ENCODE measurements at regions not wholly inside any gene's neighbourhood (a gene's known extent, or its start where the extent isn't known, plus 50 kb on each side); places are given as distances from the start of the nearest gene placed in this dataset.

DNA sequence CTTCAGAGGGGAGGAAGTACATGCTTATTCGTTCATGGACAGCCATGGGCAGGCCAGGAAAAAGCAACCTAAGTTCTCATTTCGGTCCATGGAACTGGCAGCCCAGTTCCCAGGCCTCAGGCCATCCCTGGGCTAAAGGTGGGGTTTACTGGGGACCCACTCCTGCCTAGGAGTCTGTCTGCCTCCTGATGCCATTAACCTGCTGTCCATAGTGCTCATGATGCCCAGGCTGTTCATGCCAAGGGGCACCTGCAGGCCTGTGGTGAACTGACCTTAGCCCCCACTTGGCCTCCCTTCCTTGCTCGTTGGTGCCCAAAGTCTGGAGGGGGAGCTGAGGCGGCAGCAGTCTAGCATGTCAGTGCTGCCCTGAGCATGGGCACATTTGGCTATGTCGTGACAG lies 450.2 kb upstream of the MBL2 start:
- no peaks in the 10 kb centered on the region for H4K20me1 ChIP-seq (ENCODE audit: insufficient read depth, low read length)
- H3K4me1 ChIP-seq (ENCODE audit: insufficient read depth, low read length), result no peaks in the 10 kb centered on the region
- H3K9me3 ChIP-seq (ENCODE audit: low read depth, low read length), result peaks cover 2% of the 10 kb centered on the region
- H2AFZ ChIP-seq (ENCODE audit: low read length), result no peak overlapping the region
- no peak overlapping the region for H3K27ac ChIP-seq (ENCODE audit: low read depth, low read length)
- H3K4me2 ChIP-seq (ENCODE audit: insufficient read depth, low read length), result no peak overlapping the region
- H3K79me2 ChIP-seq (ENCODE audit: insufficient read depth, low read length), result no peaks in the 10 kb centered on the region
- H3K36me3 ChIP-seq (ENCODE audit: insufficient read depth, low read length), result no peaks in the 10 kb centered on the region
- H3K27me3 ChIP-seq (ENCODE audit: insufficient read depth, low read length), result no peaks in the 10 kb centered on the region
- no peak for TF ChIP-seq CTCF (IDR thresholded peaks at IDR 0.05; ENCODE audit: extremely low read depth, low read depth, low read length)
- no peak overlapping the region for H3K4me3 ChIP-seq (ENCODE audit: insufficient read depth, low read length)
- no peak for DNase-seq (ENCODE audit: insufficient read length, low spot score, missing footprints)

DNA sequence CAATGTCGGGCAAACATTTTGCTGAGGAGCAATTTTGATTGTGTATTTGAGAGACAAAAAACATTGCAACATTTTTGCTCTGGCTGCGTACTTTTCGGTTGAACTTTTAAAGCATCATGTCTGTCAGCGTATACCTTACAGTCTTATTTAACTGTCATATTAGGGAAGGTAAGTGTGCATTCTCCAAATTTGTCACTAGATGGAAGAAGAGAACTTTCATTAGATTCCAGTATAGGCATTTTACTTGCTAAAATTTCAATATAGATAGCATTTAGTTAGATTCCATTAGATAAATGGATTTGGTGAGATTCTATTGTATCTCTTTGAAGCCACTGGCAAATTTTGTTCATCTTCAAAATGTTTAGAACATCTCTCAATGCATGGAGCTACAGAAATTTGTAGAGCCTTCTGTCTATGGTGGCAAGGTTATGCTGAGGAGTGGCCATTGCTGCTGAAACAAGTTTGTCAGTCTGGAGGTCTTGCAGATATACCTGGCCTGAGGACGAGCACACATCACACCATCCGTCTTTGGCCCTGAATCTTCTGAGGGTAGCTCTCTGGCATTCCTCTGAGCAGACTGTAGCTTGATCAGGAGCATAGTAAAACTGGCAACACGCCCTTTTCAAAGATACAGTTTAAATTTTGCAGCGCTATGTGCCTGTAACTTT lies 437.5 kb upstream of the MBL2 start:
- H3K79me2 ChIP-seq (ENCODE audit: insufficient read depth, low read length), result no peaks in the 10 kb centered on the region
- H3K27me3 ChIP-seq (ENCODE audit: insufficient read depth, low read length), result no peaks in the 10 kb centered on the region
- no peaks in the 10 kb centered on the region for H3K4me1 ChIP-seq (ENCODE audit: insufficient read depth, low read length)
- no peaks in the 10 kb centered on the region for H4K20me1 ChIP-seq (ENCODE audit: insufficient read depth, low read length)
- no peak for TF ChIP-seq CTCF (IDR thresholded peaks at IDR 0.05; ENCODE audit: extremely low read depth, low read depth, low read length)
- H3K27ac ChIP-seq (ENCODE audit: low read depth, low read length), result no peak overlapping the region
- no peak for DNase-seq (ENCODE audit: insufficient read length, low spot score, missing footprints)
- no peak overlapping the region for H3K4me3 ChIP-seq (ENCODE audit: insufficient read depth, low read length)
- H3K9me3 ChIP-seq (ENCODE audit: low read depth, low read length), result no peaks in the 10 kb centered on the region
- no peak overlapping the region for H2AFZ ChIP-seq (ENCODE audit: low read length)
- H3K36me3 ChIP-seq (ENCODE audit: insufficient read depth, low read length), result no peaks in the 10 kb centered on the region
- H3K4me2 ChIP-seq (ENCODE audit: insufficient read depth, low read length), result no peak overlapping the region

DNA sequence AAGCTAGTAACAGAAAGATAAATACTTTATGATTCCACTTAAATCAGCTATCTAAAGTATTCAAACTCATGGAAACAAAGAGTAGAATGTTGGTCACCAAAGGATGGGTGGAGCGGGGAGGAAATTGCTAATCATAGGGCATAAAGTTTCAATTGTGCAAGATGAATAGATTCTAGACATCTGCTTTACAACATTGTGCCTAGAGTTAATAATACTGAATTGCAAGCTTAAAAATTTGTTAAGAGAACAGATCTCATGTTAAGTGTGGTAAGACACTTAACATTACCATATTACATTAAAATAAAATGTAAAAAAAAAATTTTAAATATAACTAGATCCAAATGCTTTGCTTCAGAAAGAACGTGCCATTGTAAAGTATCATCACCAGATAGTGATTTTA lies 411.1 kb upstream of the MBL2 start:
- Histone ChIP-seq H3K27me3 (ENCODE audit: insufficient read depth, low read length) (no peaks in the 10 kb centered on the region), H4K20me1 (ENCODE audit: insufficient read depth, low read length) (no peaks in the 10 kb centered on the region), H3K4me1 (ENCODE audit: insufficient read depth, low read length) (no peaks in the 10 kb centered on the region), H3K4me3 (ENCODE audit: insufficient read depth, low read length) (no peak overlapping the region), H3K79me2 (ENCODE audit: insufficient read depth, low read length) (no peaks in the 10 kb centered on the region), H2AFZ (ENCODE audit: low read length) (no peak overlapping the region), H3K27ac (ENCODE audit: low read depth, low read length) (no peak overlapping the region), H3K4me2 (ENCODE audit: insufficient read depth, low read length) (no peak overlapping the region), H3K9me3 (ENCODE audit: low read depth, low read length) (no peaks in the 10 kb centered on the region), H3K36me3 (ENCODE audit: insufficient read depth, low read length) (no peaks in the 10 kb centered on the region)
- no peak for TF ChIP-seq CTCF (IDR thresholded peaks at IDR 0.05; ENCODE audit: extremely low read depth, low read depth, low read length)
- no peak for DNase-seq (ENCODE audit: insufficient read length, low spot score, missing footprints)

DNA sequence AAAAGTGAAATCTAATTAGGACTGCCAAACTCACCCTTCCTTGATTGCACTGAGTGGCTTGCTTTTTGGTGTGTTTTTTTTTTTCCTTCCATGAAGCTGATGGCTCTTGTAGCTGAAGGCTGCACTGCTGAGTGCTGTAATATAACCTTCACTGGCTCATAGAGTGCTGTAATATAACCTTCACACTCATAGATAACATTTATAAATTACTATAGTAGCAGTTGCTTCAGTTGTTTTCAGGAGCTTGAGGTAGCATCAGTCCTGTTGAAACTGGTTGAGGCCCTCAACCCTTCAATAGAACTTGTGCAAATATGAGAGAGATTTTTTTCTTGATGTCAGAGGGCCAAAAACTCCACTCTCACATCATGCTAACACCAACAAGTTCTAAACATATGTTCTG lies 404.9 kb upstream of the MBL2 start:
- Histone ChIP-seq H3K27me3 (ENCODE audit: insufficient read depth, low read length) (no peaks in the 10 kb centered on the region), H3K79me2 (ENCODE audit: insufficient read depth, low read length) (no peaks in the 10 kb centered on the region), H3K4me2 (ENCODE audit: insufficient read depth, low read length) (no peak overlapping the region), H2AFZ (ENCODE audit: low read length) (no peak overlapping the region), H3K27ac (ENCODE audit: low read depth, low read length) (no peak overlapping the region), H3K36me3 (ENCODE audit: insufficient read depth, low read length) (no peaks in the 10 kb centered on the region), H3K4me3 (ENCODE audit: insufficient read depth, low read length) (no peak overlapping the region), H3K9me3 (ENCODE audit: low read depth, low read length) (no peaks in the 10 kb centered on the region), H3K4me1 (ENCODE audit: insufficient read depth, low read length) (no peaks in the 10 kb centered on the region), H4K20me1 (ENCODE audit: insufficient read depth, low read length) (no peaks in the 10 kb centered on the region)
- no peak for TF ChIP-seq CTCF (IDR thresholded peaks at IDR 0.05; ENCODE audit: extremely low read depth, low read depth, low read length)
- no peak for DNase-seq (ENCODE audit: insufficient read length, low spot score, missing footprints)

Measured in osteoblast (primary cell).